Fibroblast of lung (primary cell): ENCODE measurements at regions not wholly inside any gene's neighbourhood (a gene's known extent, or its start where the extent isn't known, plus 50 kb on each side); places are given as distances from the start of the nearest gene placed in this dataset.

Experiments
- DNase-seq, 2 donors: peaks; one replicate each; pipeline versions ENCODE4 v3.0.0 to v3.0.0-alpha.2; 2010; ENCODE audit warnings: low read depth in 2 of 2
- H2AFZ ChIP-seq: 2 replicates; pipeline ENCODE4 v1.5.1; 2012; ENCODE audit warnings: low read length, control low read depth, inconsistent platforms
- H3K27ac ChIP-seq: 2 replicates; pipeline ENCODE4 v1.5.1; 2011; ENCODE audit warnings: low read length, control low read depth; ENCODE audit not compliant: insufficient read depth
- H3K27me3 ChIP-seq: 2 replicates; pipeline ENCODE4 v1.5.1; 2011; ENCODE audit warnings: mild to moderate bottlenecking, low read length; ENCODE audit not compliant: control insufficient read depth, insufficient read depth
- H3K36me3 ChIP-seq: 2 replicates; pipeline ENCODE4 v1.5.1; 2011; ENCODE audit warnings: low read length; ENCODE audit not compliant: control insufficient read depth, insufficient read depth
- H3K4me1 ChIP-seq: 2 replicates; pipeline ENCODE4 v1.5.1; 2011; ENCODE audit warnings: low read length; ENCODE audit not compliant: control insufficient read depth, insufficient read depth; ENCODE audit errors: extremely low read depth
- H3K4me2 ChIP-seq: 2 replicates; pipeline ENCODE4 v1.5.1; 2011; ENCODE audit warnings: low read length, control low read depth; ENCODE audit not compliant: insufficient read depth; ENCODE audit errors: extremely low read depth
- H3K4me3 ChIP-seq, 4 experiments: fragments of 200-600 bp in 1 of 4; sonication (generic) in 1 of 4; replicated peaks in 1 of 4; 2 replicates each; pipeline ENCODE4 v1.5.1; 2011 to 2016; ENCODE audit warnings: low read length in 4 of 4, low read depth in 3 of 4, mild to moderate bottlenecking in 3 of 4, control low read depth in 2 of 4, inconsistent platforms in 1 of 4, mixed read lengths in 1 of 4; ENCODE audit not compliant: insufficient read depth in 1 of 4; ENCODE audit errors: control extremely low read depth in 1 of 4
- H3K79me2 ChIP-seq: 2 replicates; pipeline ENCODE4 v1.5.1; 2012; ENCODE audit warnings: mild to moderate bottlenecking, low read length, inconsistent platforms; ENCODE audit not compliant: control insufficient read depth, insufficient read depth
- H3K9ac ChIP-seq: 2 replicates; pipeline ENCODE4 v1.5.1; 2011; ENCODE audit warnings: mild to moderate bottlenecking, low read length, control low read depth; ENCODE audit not compliant: insufficient read depth
- H3K9me3 ChIP-seq: 2 replicates; pipeline ENCODE4 v1.5.1; 2012; ENCODE audit warnings: low read depth, low read length; ENCODE audit not compliant: control insufficient read depth, insufficient read depth
- H4K20me1 ChIP-seq: 2 replicates; pipeline ENCODE4 v1.5.1; 2011; ENCODE audit warnings: low read length; ENCODE audit not compliant: control insufficient read depth, insufficient read depth; ENCODE audit errors: extremely low read depth
- CTCF ChIP-seq, 2 donors: IDR thresholded peaks in 1 of 2; conservative IDR thresholded peaks in 1 of 2; 1 replicate in 1 of 2; 2 replicates in 1 of 2; pipeline ENCODE4 v1.5.1; 2011 to 2012; ENCODE audit warnings: low read length in 2 of 2, control low read depth in 1 of 2, inconsistent platforms in 1 of 2, low read depth in 1 of 2, mild to moderate bottlenecking in 1 of 2
- EZH2 ChIP-seq: IDR thresholded peaks from 2 replicates; pipeline ENCODE4 v1.5.1; 2012; ENCODE audit warnings: low read length, control low read depth, mild to moderate bottlenecking; ENCODE audit errors: missing control alignments

GRCh38 chr3:147656023-147656422 lies 246.9 kb downstream of the ZIC1 start:
- no peak overlapping the region for H3K4me3 ChIP-seq
- no peak overlapping the region for H3K4me2 ChIP-seq
- H3K9me3 ChIP-seq, result no peaks in the 10 kb centered on the region
- no peak overlapping the region for H2AFZ ChIP-seq
- no peaks in the 10 kb centered on the region for H3K79me2 ChIP-seq
- DNase-seq, result peak in 1 of 2 donors; percentile 81
- H3K27ac ChIP-seq, result no peak overlapping the region
- H3K36me3 ChIP-seq, result no peaks in the 10 kb centered on the region
- H3K4me1 ChIP-seq, result peaks cover 3% of the 10 kb centered on the region
- H3K27me3 ChIP-seq, result no peaks in the 10 kb centered on the region
- no peak overlapping the region for H3K9ac ChIP-seq
- TF ChIP-seq EZH2 (no peak), CTCF (conservative IDR thresholded peaks at IDR 0.05 in 1 of 2, IDR thresholded peaks at IDR 0.05 in 1 of 2; ENCODE audit: low read depth in 1 of 2, low read length in 2 of 2) (no peak)
- no peaks in the 10 kb centered on the region for H4K20me1 ChIP-seq

GRCh38 chr3:147661916-147662315 lies 252.8 kb downstream of the ZIC1 start:
- TF ChIP-seq EZH2 (no peak), CTCF (conservative IDR thresholded peaks at IDR 0.05 in 1 of 2, IDR thresholded peaks at IDR 0.05 in 1 of 2; ENCODE audit: low read depth in 1 of 2, low read length in 2 of 2) (no peak)
- Histone ChIP-seq H3K27me3 (no peaks in the 10 kb centered on the region), H4K20me1 (no peaks in the 10 kb centered on the region), H3K4me3 (no peak overlapping the region), H3K36me3 (no peaks in the 10 kb centered on the region), H3K9ac (no peak overlapping the region), H3K4me1 (no peaks in the 10 kb centered on the region), H3K79me2 (no peaks in the 10 kb centered on the region), H3K27ac (no peak overlapping the region), H3K4me2 (no peak overlapping the region), H2AFZ (no peak overlapping the region), H3K9me3 (no peaks in the 10 kb centered on the region)
- no peak for DNase-seq

- H3K36me3 ChIP-seq, result no peaks in the 10 kb centered on the region
- H4K20me1 ChIP-seq, result no peaks in the 10 kb centered on the region
- H3K4me3 ChIP-seq, result no peak overlapping the region
- H2AFZ ChIP-seq, result no peak overlapping the region
- no peak for DNase-seq
- no peak overlapping the region for H3K27ac ChIP-seq
- no peak overlapping the region for H3K4me2 ChIP-seq
- no peak overlapping the region for H3K9ac ChIP-seq
- no peaks in the 10 kb centered on the region for H3K79me2 ChIP-seq
- H3K27me3 ChIP-seq, result no peaks in the 10 kb centered on the region
- H3K4me1 ChIP-seq, result no peaks in the 10 kb centered on the region
- H3K9me3 ChIP-seq, result no peaks in the 10 kb centered on the region
- TF ChIP-seq CTCF (conservative IDR thresholded peaks at IDR 0.05 in 1 of 2, IDR thresholded peaks at IDR 0.05 in 1 of 2; ENCODE audit: low read depth in 1 of 2, low read length in 2 of 2), result no peak
- no peak for TF ChIP-seq EZH2
These were observed 253.5 kb downstream of the ZIC1 start for GRCh38 chr3:147662705-147663104.
